ENCODE measurements at regions not wholly inside any gene's neighbourhood (a gene's known extent, or its start where the extent isn't known, plus 50 kb on each side); places are given as distances from the start of the nearest gene placed in this dataset.

DNA sequence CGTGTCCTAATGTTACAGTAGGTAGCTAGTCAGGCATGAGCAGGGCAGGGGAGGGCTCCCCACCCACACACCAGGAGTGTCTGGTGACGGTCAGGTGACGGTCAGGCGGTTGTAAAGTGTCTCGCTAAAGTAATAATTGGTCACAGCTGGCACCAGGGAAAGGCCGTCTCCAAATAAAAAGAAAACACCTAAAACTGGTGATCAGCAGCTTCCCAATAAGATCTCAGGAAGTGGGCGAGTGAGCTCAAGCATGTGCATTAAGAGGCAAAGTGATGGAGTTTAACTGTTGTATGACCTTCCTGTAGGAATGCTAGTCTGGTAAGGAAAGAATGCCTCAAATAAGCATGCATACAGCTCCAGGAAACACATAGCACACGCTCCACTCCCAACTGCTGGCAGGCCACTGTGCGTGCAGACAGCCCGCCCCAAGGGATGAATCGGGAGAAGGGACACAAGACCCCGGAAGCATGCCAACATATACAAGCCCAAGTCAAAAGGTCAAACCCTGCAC is 177.1 kb downstream of the RNF144A start:
- peaks cover 0 to 4% (median 0%) of the 10 kb centered on the region in 4 donors for H3K27me3 ChIP-seq (ENCODE audit: control insufficient read depth in 4 of 4, insufficient read depth in 4 of 4, low read length in 3 of 4)
- peaks cover 0 to 4% (median 3%) of the 10 kb centered on the region in 4 donors for H3K4me1 ChIP-seq (ENCODE audit: control insufficient read depth in 4 of 4, insufficient read depth in 4 of 4, low read length in 3 of 4)
- no peak overlapping the region for H3K27ac ChIP-seq (ENCODE audit: low read depth in 1 of 2, low read length in 2 of 2)
- DNase-seq (ENCODE audit: low spot score) = no peak
- no peak for TF ChIP-seq HNF4A (conservative IDR thresholded peaks at IDR 0.05)
- no peak for TF ChIP-seq YY1 (IDR thresholded peaks at IDR 0.05)
- no peak for TF ChIP-seq MAX (IDR thresholded peaks at IDR 0.05)
- TF ChIP-seq, protein P1, sequence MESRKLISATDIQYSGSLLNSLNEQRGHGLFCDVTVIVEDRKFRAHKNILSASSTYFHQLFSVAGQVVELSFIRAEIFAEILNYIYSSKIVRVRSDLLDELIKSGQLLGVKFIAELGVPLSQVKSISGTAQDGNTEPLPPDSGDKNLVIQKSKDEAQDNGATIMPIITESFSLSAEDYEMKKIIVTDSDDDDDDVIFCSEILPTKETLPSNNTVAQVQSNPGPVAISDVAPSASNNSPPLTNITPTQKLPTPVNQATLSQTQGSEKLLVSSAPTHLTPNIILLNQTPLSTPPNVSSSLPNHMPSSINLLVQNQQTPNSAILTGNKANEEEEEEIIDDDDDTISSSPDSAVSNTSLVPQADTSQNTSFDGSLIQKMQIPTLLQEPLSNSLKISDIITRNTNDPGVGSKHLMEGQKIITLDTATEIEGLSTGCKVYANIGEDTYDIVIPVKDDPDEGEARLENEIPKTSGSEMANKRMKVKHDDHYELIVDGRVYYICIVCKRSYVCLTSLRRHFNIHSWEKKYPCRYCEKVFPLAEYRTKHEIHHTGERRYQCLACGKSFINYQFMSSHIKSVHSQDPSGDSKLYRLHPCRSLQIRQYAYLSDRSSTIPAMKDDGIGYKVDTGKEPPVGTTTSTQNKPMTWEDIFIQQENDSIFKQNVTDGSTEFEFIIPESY (IDR thresholded peaks at IDR 0.05) = no peak
- no peak for TF ChIP-seq RXRA (IDR thresholded peaks at IDR 0.05)
- no peak for TF ChIP-seq TAF1 (conservative IDR thresholded peaks at IDR 0.05)
- TF ChIP-seq REST (IDR thresholded peaks at IDR 0.05) = no peak
- TF ChIP-seq FOXA1 (IDR thresholded peaks at IDR 0.05) = no peak
- TF ChIP-seq, protein P2, sequence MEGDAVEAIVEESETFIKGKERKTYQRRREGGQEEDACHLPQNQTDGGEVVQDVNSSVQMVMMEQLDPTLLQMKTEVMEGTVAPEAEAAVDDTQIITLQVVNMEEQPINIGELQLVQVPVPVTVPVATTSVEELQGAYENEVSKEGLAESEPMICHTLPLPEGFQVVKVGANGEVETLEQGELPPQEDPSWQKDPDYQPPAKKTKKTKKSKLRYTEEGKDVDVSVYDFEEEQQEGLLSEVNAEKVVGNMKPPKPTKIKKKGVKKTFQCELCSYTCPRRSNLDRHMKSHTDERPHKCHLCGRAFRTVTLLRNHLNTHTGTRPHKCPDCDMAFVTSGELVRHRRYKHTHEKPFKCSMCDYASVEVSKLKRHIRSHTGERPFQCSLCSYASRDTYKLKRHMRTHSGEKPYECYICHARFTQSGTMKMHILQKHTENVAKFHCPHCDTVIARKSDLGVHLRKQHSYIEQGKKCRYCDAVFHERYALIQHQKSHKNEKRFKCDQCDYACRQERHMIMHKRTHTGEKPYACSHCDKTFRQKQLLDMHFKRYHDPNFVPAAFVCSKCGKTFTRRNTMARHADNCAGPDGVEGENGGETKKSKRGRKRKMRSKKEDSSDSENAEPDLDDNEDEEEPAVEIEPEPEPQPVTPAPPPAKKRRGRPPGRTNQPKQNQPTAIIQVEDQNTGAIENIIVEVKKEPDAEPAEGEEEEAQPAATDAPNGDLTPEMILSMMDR (IDR thresholded peaks at IDR 0.05; ENCODE audit: low read depth, low read length, missing input control) = no peak
- TF ChIP-seq NR2F2 (IDR thresholded peaks at IDR 0.05) = no peak
- TF ChIP-seq HNF4G (IDR thresholded peaks at IDR 0.05) = no peak
- no peak for TF ChIP-seq JUND (IDR thresholded peaks at IDR 0.05)
- TF ChIP-seq EGR1 (IDR thresholded peaks at IDR 0.05; ENCODE audit: low read depth in 2 of 2) = no peak
- TF ChIP-seq ATF3 (IDR thresholded peaks at IDR 0.05) = no peak
- no peak for TF ChIP-seq FOXA2 (IDR thresholded peaks at IDR 0.05)
- no peak for TF ChIP-seq RAD21 (IDR thresholded peaks at IDR 0.05)
- no peak for TF ChIP-seq GABPA (IDR thresholded peaks at IDR 0.05 in 1 of 2, conservative IDR thresholded peaks at IDR 0.05 in 1 of 2)
- no peaks in the 10 kb centered on the region for H3K9me3 ChIP-seq (ENCODE audit: control insufficient read depth in 4 of 4, low read length in 3 of 4)
- no peaks in the 10 kb centered on the region for H3K36me3 ChIP-seq (ENCODE audit: control insufficient read depth in 4 of 4, insufficient read depth in 3 of 4, low read depth in 1 of 4, low read length in 3 of 4)
- no peak overlapping the region for H3K9ac ChIP-seq (ENCODE audit: low read depth in 1 of 2, low read length in 2 of 2)
- no peak overlapping the region for H3K4me3 ChIP-seq (ENCODE audit: low read depth in 1 of 3, low read length in 3 of 3)
- 79% methylated on average over 12 of the region's 12 CpGs for WGBS
